Hepatocyte (in vitro differentiated cells): ENCODE measurements at regions not wholly inside any gene's neighbourhood (a gene's known extent, or its start where the extent isn't known, plus 50 kb on each side); places are given as distances from the start of the nearest gene placed in this dataset.
A peak's percentile ranks its signal among the peaks of the same experiment; 100 is the strongest.

Experiments
- DNase-seq: peaks from one replicate; pipeline ENCODE4 v3.0.0-alpha.2; 2016; ENCODE audit warnings: low spot score
- H2AFZ ChIP-seq: fragments of 200-600 bp; sonication (generic); 2 replicates; pipeline ENCODE4 v1.6.0; 2016; ENCODE audit warnings: antibody characterized with exemption, mild to moderate bottlenecking
- H3K27ac ChIP-seq: fragments of 200-600 bp; sonication (generic); 2 replicates; pipeline ENCODE4 v1.5.1; 2016; ENCODE audit warnings: mild to moderate bottlenecking
- H3K27me3 ChIP-seq: fragments of 200-600 bp; sonication (generic); 2 replicates; pipeline ENCODE4 v1.6.1; 2016
- H3K36me3 ChIP-seq: fragments of 200-600 bp; sonication (generic); replicated peaks from 2 replicates; pipeline ENCODE4 v1.5.1; 2016; ENCODE audit warnings: low read depth; ENCODE audit not compliant: insufficient read depth
- H3K4me1 ChIP-seq: fragments of 200-600 bp; sonication (generic); 2 replicates; pipeline ENCODE4 v1.5.1; 2016; ENCODE audit warnings: mild to moderate bottlenecking, moderate library complexity; ENCODE audit not compliant: insufficient read depth
- H3K4me2 ChIP-seq: fragments of 200-600 bp; sonication (generic); 2 replicates; pipeline ENCODE4 v1.6.0; 2016
- H3K4me3 ChIP-seq: fragments of 200-600 bp; sonication (generic); 2 replicates; pipeline ENCODE4 v1.5.1; 2016; ENCODE audit warnings: mild to moderate bottlenecking
- H3K79me2 ChIP-seq: fragments of 200-600 bp; sonication (generic); 2 replicates; pipeline ENCODE4 v1.6.0; 2017; ENCODE audit warnings: mild to moderate bottlenecking
- H3K9me2 ChIP-seq: fragments of 200-600 bp; sonication (generic); replicated peaks from 2 replicates; pipeline ENCODE4 v1.6.0; 2017; ENCODE audit warnings: mild to moderate bottlenecking; ENCODE audit not compliant: insufficient read depth
- H3K9me3 ChIP-seq: fragments of 200-600 bp; sonication (generic); 2 replicates; pipeline ENCODE4 v1.5.1; 2016; ENCODE audit warnings: low read depth, mild to moderate bottlenecking
- H4K20me1 ChIP-seq: fragments of 200-600 bp; sonication (generic); 2 replicates; pipeline ENCODE4 v1.6.0; 2016; ENCODE audit warnings: mild to moderate bottlenecking; ENCODE audit not compliant: insufficient read depth, poor library complexity, severe bottlenecking
- CTCF ChIP-seq: fragments of 200-600 bp; sonication (generic); IDR thresholded peaks from 2 replicates; pipeline ENCODE4 v1.5.1; 2016; ENCODE audit warnings: antibody characterized with exemption, mild to moderate bottlenecking; ENCODE audit not compliant: poor library complexity
- EZH2 ChIP-seq: fragments of 200-600 bp; sonication (generic); IDR thresholded peaks from 2 replicates; pipeline ENCODE4 v1.6.1; 2016; ENCODE audit warnings: antibody characterized with exemption, mild to moderate bottlenecking, borderline replicate concordance
- EZH2phosphoT487 ChIP-seq: fragments of 200-600 bp; sonication (generic); IDR thresholded peaks from one replicate; pipeline ENCODE4 v1.6.1; 2018; ENCODE audit warnings: antibody characterized with exemption, mild to moderate bottlenecking, low read depth, moderate library complexity; ENCODE audit not compliant: unreplicated experiment, severe bottlenecking
- WGBS: methylation state at CpG from one replicate; pipeline ENCODE4 v1.1.6; 2016; ENCODE audit warnings: low lambda C conversion rate; ENCODE audit errors: missing lambda C conversion rate; 5-methylcytosine and 5-hydroxymethylcytosine counted together

DNA sequence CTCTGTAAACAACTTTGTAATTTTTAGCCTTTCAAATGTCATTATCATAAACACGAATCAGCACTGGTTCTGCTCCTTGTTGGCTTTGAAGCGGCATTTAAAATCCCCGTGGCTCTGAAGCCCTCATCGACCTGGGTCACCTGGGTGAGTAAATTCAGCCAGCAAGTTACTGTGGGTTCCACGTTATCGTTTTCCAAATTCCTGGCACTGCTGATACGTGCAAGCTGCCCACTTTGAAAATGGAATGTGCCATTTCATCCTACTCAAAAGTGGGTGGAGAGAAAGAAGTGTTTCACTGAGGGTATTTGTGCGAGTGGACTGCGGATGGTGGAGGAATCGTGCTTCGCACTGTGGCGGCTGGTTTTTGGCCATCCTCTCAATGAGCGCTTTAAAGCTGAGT is 281.7 kb downstream of the KLF6 start:
- H3K27ac ChIP-seq, result no peak overlapping the region
- H3K9me3 ChIP-seq, result no peaks in the 10 kb centered on the region
- no peaks in the 10 kb centered on the region for H3K27me3 ChIP-seq
- no peak overlapping the region for H3K4me2 ChIP-seq
- TF ChIP-seq CTCF (no peak), EZH2phosphoT487 (no peak), EZH2 (no peak)
- H3K4me1 ChIP-seq, result no peaks in the 10 kb centered on the region
- no peak overlapping the region for H3K4me3 ChIP-seq
- no peaks in the 10 kb centered on the region for H4K20me1 ChIP-seq
- H2AFZ ChIP-seq, result no peak overlapping the region
- H3K36me3 ChIP-seq, result no peaks in the 10 kb centered on the region
- WGBS, result 76% methylated on average over 13 of the region's 13 CpGs
- H3K9me2 ChIP-seq, result no peaks in the 10 kb centered on the region
- no peak for DNase-seq
- no peaks in the 10 kb centered on the region for H3K79me2 ChIP-seq

DNA sequence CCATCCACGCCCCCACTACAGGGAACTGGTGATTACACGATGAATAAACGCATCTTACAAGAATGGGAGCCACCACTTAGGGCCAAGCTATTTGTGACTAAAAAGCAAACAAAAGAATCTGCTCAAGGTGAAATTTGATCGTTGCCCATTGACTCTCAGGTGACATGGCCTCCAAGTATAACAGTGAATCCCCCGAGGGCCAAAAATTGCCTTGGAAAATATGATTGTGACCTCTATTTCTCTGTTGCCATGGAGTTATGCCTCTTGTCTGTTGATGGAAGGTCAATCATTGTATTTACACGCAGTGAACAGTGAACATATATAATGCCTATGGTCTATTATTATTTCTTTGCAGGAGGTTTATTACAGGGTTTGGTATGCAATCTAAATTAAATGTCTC is 282.3 kb downstream of the KLF6 start:
- Histone ChIP-seq H3K4me3 (no peak overlapping the region), H2AFZ (no peak overlapping the region), H3K27ac (no peak overlapping the region), H4K20me1 (no peaks in the 10 kb centered on the region), H3K79me2 (no peaks in the 10 kb centered on the region), H3K36me3 (no peaks in the 10 kb centered on the region), H3K4me1 (no peaks in the 10 kb centered on the region), H3K4me2 (no peak overlapping the region), H3K9me2 (no peaks in the 10 kb centered on the region), H3K27me3 (no peaks in the 10 kb centered on the region), H3K9me3 (no peaks in the 10 kb centered on the region)
- 55% methylated on average over 6 of the region's 6 CpGs for WGBS
- TF ChIP-seq EZH2, result no peak
- no peak for TF ChIP-seq CTCF
- no peak for TF ChIP-seq EZH2phosphoT487
- no peak for DNase-seq

DNA sequence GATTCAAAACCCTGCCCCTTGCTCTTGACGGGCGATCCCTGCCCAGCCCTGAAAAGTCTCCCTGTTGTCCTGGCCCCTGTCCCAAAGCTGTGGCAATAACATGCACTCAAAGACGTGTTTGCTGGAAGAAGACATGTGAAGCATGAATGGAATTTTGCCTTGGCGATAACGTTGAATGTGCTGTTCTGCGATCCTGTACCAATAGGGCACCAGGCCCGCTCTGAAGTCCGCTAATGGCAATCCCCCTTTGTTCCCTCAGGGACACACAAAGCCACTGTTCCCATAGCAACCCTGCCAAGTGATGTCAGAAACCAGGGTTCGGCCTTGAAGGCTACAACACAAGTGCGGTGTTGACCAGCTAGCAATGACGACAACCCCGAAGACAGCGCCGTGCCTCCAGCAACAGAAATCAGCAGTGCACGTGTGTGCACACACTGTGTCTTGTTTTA is 284.6 kb downstream of the KLF6 start:
- Histone ChIP-seq H2AFZ (no peak overlapping the region), H3K27ac (peak overlapping the region; percentile 49), H3K4me1 (no peaks in the 10 kb centered on the region), H4K20me1 (no peaks in the 10 kb centered on the region), H3K79me2 (no peaks in the 10 kb centered on the region), H3K9me3 (no peaks in the 10 kb centered on the region), H3K4me3 (no peak overlapping the region), H3K4me2 (peak overlapping the region; percentile 14), H3K9me2 (no peaks in the 10 kb centered on the region), H3K27me3 (no peaks in the 10 kb centered on the region), H3K36me3 (no peaks in the 10 kb centered on the region)
- TF ChIP-seq CTCF, result no peak
- TF ChIP-seq EZH2phosphoT487, result no peak
- no peak for TF ChIP-seq EZH2
- peak; percentile 74 for DNase-seq
- WGBS, result 53% methylated on average over 15 of the region's 15 CpGs

GRCh38 chr10:3499120-3499519 is 285.9 kb downstream of the KLF6 start:
- Histone ChIP-seq H3K27ac (no peak overlapping the region), H2AFZ (no peak overlapping the region), H4K20me1 (no peaks in the 10 kb centered on the region), H3K9me2 (no peaks in the 10 kb centered on the region), H3K9me3 (no peaks in the 10 kb centered on the region), H3K4me2 (no peak overlapping the region), H3K36me3 (no peaks in the 10 kb centered on the region), H3K27me3 (no peaks in the 10 kb centered on the region), H3K4me1 (no peaks in the 10 kb centered on the region), H3K4me3 (no peak overlapping the region), H3K79me2 (no peaks in the 10 kb centered on the region)
- TF ChIP-seq EZH2phosphoT487 (no peak), CTCF (no peak), EZH2 (no peak)
- no peak for DNase-seq
- 80% methylated on average over 4 of the region's 4 CpGs for WGBS
